Upper lobe of right lung (tissue), 1 donor: ENCODE measurements at regions not wholly inside any gene's neighbourhood (a gene's known extent, or its start where the extent isn't known, plus 50 kb on each side); places are given as distances from the start of the nearest gene placed in this dataset.

Source experiments
- ATAC-seq: fragments of 200-7000 bp; cut with Tn5 transposase; one replicate; pipeline ENCODE4 v1.9.1; 2020; ENCODE audit warnings: mild to moderate bottlenecking, moderate library complexity
- DNase-seq: peaks from one replicate; pipeline ENCODE4 v3.0.0-alpha.2; 2020
- H3K27ac ChIP-seq: fragments of 200-600 bp; one replicate; pipeline ENCODE4 v1.8.0; 2022
- H3K27me3 ChIP-seq: fragments of 200-600 bp; one replicate; pipeline ENCODE4 v1.8.0; 2022; ENCODE audit warnings: mild to moderate bottlenecking
- H3K36me3 ChIP-seq: fragments of 200-600 bp; one replicate; pipeline ENCODE4 v1.8.0; 2022
- H3K4me1 ChIP-seq: fragments of 200-600 bp; one replicate; pipeline ENCODE4 v1.8.0; 2022
- H3K4me3 ChIP-seq: fragments of 200-600 bp; one replicate; pipeline ENCODE4 v1.8.0; 2022; ENCODE audit warnings: mild to moderate bottlenecking
- H3K9me3 ChIP-seq: fragments of 200-600 bp; one replicate; pipeline ENCODE4 v1.8.0; 2022
- intact Hi-C: fragments of 100-400 bp; cut with DNase I; formaldehyde crosslinking; loops from one replicate; pipeline ENCODE4 v1.11.0; 2022
- TF ChIP-seq, protein P1 (sequence below): fragments of 200-600 bp; IDR thresholded peaks from one replicate; pipeline ENCODE4 v1.8.0; 2022; ENCODE audit warnings: antibody characterized with exemption
- donor health status: DM: no; HTN: yes; CAD: no; lungs with severe emphysema.

DNA sequence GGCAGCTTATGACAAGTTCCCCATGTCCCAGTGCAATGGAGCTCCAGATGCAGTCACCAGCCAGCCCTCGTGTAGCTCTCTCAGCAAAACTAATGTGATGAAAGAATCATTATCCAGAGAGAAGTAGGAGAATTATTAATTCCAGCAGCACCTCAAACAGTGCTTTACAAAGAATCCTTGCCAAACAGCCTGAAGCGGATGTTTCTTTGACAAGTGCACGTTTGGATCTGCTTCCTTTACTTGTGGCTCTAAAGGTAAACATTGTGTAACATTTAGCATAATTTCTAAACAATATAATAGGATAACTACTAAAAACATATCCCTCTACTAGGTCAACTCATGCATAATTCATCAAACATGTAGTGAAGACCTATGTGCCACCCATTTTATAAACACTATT, 197.0 kb downstream of the FAM181B start:
- ATAC-seq (no peak), DNase-seq (no peak)
- intact Hi-C loops: no loop called here
- H3K27ac ChIP-seq: no peak overlapping the region
- H3K36me3 ChIP-seq: no peaks in the 10 kb centered on the region
- H3K27me3 ChIP-seq: no peaks in the 10 kb centered on the region
- no peaks in the 10 kb centered on the region for H3K9me3 ChIP-seq
- TF ChIP-seq, protein P1, sequence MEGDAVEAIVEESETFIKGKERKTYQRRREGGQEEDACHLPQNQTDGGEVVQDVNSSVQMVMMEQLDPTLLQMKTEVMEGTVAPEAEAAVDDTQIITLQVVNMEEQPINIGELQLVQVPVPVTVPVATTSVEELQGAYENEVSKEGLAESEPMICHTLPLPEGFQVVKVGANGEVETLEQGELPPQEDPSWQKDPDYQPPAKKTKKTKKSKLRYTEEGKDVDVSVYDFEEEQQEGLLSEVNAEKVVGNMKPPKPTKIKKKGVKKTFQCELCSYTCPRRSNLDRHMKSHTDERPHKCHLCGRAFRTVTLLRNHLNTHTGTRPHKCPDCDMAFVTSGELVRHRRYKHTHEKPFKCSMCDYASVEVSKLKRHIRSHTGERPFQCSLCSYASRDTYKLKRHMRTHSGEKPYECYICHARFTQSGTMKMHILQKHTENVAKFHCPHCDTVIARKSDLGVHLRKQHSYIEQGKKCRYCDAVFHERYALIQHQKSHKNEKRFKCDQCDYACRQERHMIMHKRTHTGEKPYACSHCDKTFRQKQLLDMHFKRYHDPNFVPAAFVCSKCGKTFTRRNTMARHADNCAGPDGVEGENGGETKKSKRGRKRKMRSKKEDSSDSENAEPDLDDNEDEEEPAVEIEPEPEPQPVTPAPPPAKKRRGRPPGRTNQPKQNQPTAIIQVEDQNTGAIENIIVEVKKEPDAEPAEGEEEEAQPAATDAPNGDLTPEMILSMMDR: no peak
- no peak overlapping the region for H3K4me3 ChIP-seq
- H3K4me1 ChIP-seq: no peaks in the 10 kb centered on the region

DNA sequence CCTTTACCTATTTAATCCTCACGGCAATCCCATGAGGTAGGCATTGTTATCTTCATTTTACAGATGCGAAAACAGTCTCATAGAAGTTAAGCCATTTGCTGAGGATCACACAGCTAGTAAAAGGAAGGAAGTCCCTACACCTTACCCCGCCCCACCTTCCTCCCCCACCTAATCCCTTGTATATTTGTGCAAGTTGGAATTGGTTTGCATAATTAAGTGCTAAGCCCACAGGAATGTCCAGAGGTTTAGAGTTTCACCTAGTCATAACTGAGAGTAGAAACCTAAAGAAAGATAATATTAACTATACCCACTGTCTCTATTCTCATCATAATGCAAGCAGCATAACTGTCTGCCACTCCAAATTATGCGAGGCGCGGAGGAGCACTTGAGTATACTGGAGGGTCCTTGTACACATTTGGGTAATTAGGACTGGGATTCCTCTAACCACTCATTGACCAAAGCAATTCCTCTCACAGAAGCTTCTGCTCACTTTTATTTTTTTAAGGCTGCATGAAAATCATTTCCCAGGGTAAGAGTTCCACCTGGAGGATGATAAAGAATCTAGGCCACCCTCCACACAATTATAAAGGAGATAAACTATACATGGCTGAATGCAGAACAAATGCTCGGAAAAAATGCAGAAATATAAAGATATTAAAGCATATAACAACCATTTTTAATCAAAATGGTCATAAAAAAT, 199.9 kb downstream of the FAM181B start:
- intact Hi-C loops: no loop called here
- Histone ChIP-seq H3K36me3 (no peaks in the 10 kb centered on the region), H3K27me3 (no peaks in the 10 kb centered on the region), H3K9me3 (no peaks in the 10 kb centered on the region), H3K4me1 (no peaks in the 10 kb centered on the region), H3K27ac (no peak overlapping the region), H3K4me3 (no peak overlapping the region)
- DNase-seq (no peak), ATAC-seq (peak; percentile 67)
- TF ChIP-seq, protein P1: peak; percentile 13

DNA sequence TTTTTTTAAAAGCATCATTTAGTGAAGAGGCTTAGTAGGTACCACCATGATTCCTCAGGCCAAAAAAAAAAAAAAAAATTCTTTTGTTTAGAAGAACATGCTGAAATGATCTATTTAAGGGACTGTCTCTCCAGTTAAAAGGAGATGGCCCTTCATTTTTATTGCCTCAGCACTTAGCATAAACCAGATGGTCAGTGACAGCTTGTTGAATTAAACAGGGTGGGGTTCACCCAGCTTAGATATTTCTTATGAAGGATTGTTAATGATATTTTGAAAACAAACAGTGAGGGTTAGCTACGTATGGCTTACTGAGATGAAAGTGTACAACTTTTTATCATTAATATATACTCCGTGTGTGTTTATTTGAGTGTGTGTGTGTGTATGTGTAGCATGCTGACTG, 203.7 kb downstream of the FAM181B start:
- Histone ChIP-seq H3K27me3 (no peaks in the 10 kb centered on the region), H3K27ac (no peak overlapping the region), H3K36me3 (no peaks in the 10 kb centered on the region), H3K4me1 (no peaks in the 10 kb centered on the region), H3K9me3 (no peaks in the 10 kb centered on the region), H3K4me3 (no peak overlapping the region)
- ATAC-seq: no peak
- intact Hi-C loops: no loop called here
- TF ChIP-seq, protein P1: no peak
- DNase-seq: no peak

DNA sequence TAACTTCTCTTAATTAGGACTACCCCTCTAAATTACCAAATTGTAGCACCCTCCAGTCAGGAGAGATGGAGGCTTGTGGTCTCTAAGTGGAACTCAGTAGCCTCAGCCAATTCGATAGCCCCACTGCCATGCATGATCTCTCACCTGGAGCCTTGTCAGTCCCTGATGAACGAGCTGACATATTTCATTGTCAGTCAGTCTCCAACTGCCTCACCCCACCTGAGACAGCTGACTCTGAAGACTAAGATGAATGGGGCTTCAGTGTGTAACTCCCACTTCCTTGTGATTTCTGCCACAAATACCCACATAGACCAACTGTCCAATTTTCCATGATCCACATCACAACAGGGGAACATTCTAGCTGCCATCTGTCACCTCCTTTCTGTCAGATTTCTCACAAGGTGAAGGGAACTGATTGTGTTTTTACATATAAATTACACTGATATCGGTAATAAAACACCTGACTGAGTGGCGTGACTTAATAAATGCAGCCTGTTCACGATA, 206.5 kb downstream of the FAM181B start:
- intact Hi-C loops: no loop called here
- Histone ChIP-seq H3K27ac (no peak overlapping the region), H3K4me1 (no peaks in the 10 kb centered on the region), H3K9me3 (no peaks in the 10 kb centered on the region), H3K36me3 (no peaks in the 10 kb centered on the region), H3K4me3 (no peak overlapping the region), H3K27me3 (no peaks in the 10 kb centered on the region)
- ATAC-seq (no peak), DNase-seq (no peak)
- TF ChIP-seq, protein P1: no peak

DNA sequence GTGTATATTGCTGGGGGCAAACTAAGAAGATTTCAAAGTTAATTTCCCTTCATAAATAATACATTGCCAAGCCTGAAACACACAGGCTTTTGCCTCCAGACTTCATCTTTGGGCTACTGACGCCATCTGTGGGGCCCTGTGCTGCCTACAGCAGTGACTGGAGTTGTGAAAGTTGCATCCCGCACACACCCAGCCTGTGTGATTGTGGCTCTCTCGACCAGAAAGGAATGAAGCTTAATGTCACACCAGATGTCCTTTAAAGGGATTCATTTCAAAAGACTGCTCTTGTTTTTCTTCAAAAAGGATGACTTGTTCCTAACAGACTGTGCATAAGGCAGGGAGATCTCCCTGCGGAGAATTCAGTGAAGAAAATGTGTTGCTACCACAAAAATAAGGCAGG, 210.5 kb downstream of the FAM181B start:
- peak; percentile 50 for ATAC-seq
- no peak overlapping the region for H3K4me3 ChIP-seq
- no peaks in the 10 kb centered on the region for H3K4me1 ChIP-seq
- TF ChIP-seq, protein P1: no peak
- H3K27me3 ChIP-seq: no peaks in the 10 kb centered on the region
- no peaks in the 10 kb centered on the region for H3K9me3 ChIP-seq
- H3K36me3 ChIP-seq: no peaks in the 10 kb centered on the region
- intact Hi-C loops: no loop called here
- no peak for DNase-seq
- no peak overlapping the region for H3K27ac ChIP-seq
